Stimulated activated CD8-positive, alpha-beta memory T cell treated with anti-CD3 and anti-CD28 coated beads, Interleukin-12 subunit alpha, Interleukin-12 subunit beta, amount 100 ng/mL, for 4 hours (primary cell): ENCODE measurements at regions not wholly inside any gene's neighbourhood (a gene's known extent, or its start where the extent isn't known, plus 50 kb on each side); places are given as distances from the start of the nearest gene placed in this dataset.

ENCODE experiments used
- DNase-seq: peaks from one replicate; pipeline ENCODE4 v3.0.0-alpha.2; 2020; ENCODE audit warnings: low read depth

DNA sequence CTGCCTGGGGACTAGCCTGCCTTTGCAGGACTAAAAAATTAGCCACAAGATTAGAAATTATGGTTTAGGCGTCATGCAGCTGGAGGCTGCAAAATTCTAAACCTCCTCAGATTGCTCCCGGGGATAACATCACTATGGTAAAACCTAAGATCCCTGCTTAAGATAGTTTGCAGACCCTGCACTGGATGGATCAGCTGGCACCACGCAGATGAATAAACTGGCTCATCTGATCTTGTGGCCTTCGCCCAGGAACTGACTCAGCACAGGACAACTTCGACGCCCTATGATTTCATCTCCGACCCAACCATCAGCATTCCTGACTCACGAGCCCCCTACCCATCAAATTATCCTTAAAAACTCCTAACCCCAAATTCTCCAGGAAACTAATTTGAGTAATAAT, 482.4 kb downstream of the SPRY1 start:
- DNase-seq = no peak

GRCh38 chr4:123880631-123881030, 484.0 kb downstream of the SPRY1 start:
- no peak for DNase-seq

GRCh38 chr4:123884922-123885321, 488.3 kb downstream of the SPRY1 start:
- no peak for DNase-seq

GRCh38 chr4:123889507-123889906, 492.9 kb downstream of the SPRY1 start:
- DNase-seq = no peak

GRCh38 chr4:123890889-123891288, 494.3 kb downstream of the SPRY1 start:
- DNase-seq = no peak

- no peak for DNase-seq
These were observed 495.3 kb downstream of the SPRY1 start for GRCh38 chr4:123891881-123892280.

DNA sequence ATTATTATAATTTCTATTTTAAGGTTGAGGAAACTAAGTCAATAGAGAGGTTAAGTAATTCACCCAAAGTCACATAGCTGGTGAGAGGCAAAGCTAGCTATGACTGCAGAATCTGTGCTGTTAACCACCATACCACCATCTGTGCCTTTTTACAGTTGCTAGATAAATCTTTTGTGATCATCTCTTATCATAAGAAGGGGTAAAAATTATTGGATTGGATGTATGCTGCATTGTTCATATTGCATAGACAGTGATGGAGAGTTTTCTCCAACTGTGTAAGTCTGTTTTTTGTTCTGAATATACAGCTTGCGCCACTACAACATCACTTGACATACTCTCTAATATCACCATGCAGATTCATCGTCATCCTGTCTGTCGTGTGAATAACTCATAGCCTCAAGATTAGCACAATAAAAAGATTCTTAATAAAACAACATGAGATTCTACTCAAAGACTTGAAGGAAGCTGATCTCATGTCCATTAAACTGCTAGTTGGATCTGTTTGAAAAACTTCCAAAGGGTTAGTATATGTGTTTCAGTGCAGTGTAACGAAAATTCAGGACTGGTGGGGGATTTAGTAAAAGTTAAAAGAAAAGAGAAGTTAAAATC, 495.9 kb downstream of the SPRY1 start:
- no peak for DNase-seq

GRCh38 chr4:123893011-123893981, 496.7 kb downstream of the SPRY1 start:
- no peak for DNase-seq

- DNase-seq = no peak
These were observed 500.0 kb downstream of the SPRY1 start for GRCh38 chr4:123896446-123897071.

- no peak for DNase-seq
These were observed 502.5 kb downstream of the SPRY1 start for GRCh38 chr4:123898946-123899666.

DNA sequence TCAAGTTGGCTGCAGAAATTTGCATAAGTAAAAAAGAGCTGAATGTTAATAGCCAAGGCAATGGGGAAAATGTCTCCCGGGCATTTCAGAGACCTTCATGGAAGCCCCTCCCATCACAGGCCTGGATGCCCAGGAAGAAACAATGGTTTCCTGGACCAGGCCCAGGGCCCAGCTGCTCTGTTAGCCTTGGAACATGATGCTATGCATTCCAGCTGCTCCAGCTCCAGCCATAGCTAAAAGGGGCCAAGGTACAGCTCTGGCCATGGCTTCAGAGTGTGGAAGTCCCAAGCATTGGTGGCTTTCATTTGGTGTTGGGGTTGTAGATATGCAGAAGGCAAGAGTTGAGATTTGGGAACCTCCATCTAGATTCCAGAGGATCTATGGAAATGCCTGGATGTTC, 508.3 kb downstream of the SPRY1 start:
- no peak for DNase-seq

GRCh38 chr4:123913598-123913997, 517.0 kb downstream of the SPRY1 start:
- DNase-seq = no peak

DNA sequence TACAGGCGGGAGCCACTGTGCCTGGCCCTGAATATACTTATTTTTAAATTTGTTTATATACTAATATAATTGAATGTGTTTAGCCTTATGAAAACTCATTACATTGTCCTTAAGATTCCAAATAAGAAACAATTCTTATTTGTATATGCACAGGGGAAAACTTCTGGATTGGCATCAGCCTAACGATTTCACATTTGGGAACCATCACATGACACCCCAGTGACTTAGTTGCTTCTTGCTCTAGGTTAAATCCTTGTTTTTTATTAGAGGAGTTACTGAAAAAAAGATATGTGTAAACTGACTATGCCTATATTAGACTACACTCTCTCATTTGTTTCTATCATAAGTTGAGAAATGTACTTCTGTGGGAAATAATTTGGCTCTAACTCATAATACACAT, 520.2 kb downstream of the SPRY1 start:
- DNase-seq = no peak

GRCh38 chr4:123919576-123920098, 523.0 kb downstream of the SPRY1 start:
- no peak for DNase-seq

GRCh38 chr4:123921339-123921738, 524.7 kb downstream of the SPRY1 start:
- DNase-seq = no peak

GRCh38 chr4:123922847-123923246, 526.3 kb downstream of the SPRY1 start:
- no peak for DNase-seq

DNA sequence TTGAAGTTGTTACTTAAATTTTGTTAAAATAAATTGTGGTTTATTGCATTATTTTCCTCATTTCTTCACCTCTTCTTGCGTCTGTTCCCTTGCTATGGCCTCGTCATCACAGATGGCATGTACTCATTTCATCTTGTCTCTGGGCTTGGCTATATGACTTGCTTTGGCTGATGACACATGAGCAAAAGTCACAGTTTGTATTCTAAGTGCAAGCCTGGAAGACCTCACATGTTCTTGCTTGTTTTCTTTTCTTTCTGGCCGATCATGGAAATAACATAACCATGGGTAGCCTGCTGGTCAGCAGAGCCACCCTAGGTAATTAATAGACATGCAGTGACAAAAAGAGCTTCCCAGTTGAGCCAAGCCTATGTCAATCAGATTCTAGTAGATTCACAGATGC, 527.9 kb downstream of the SPRY1 start:
- no peak for DNase-seq

GRCh38 chr4:123929565-123929964, 533.0 kb downstream of the SPRY1 start:
- no peak for DNase-seq

DNA sequence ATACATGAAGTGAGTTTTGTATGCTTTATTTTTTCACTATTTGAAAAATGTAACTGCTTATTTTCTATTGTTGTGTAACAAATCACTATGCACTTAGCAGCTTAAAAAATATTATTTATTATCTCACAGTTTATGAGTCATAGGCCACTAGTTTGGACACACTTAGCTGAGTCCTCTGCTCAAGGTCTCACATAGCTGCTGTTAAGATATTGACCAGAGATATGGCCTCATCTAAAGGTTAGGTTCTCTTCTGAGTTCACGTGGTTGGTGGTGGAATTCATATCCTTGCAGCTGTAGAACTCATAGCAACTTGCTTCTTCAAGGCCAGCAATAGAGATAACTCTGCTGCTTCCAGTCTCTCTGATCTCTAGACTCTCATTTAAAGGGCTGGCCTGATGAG, 534.4 kb downstream of the SPRY1 start:
- no peak for DNase-seq

DNA sequence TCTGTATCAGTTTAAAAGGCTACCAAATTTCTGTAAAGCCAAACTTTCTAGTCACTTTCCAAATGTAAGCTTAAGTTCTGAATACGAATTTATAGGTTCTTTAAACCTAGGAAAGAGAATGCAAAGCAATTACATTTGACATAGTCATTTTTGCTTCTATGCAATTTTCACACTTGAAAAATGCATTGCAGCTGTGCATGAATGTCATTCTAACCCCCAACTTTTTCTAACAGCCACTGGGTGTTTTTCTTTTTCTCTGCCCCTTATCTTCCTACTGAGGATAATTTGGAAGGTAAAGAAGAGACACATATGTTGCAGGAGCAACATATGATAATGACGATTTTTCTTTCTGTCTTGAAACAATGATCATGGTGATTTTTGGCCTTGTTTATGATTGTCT, 537.5 kb downstream of the SPRY1 start:
- no peak for DNase-seq

DNA sequence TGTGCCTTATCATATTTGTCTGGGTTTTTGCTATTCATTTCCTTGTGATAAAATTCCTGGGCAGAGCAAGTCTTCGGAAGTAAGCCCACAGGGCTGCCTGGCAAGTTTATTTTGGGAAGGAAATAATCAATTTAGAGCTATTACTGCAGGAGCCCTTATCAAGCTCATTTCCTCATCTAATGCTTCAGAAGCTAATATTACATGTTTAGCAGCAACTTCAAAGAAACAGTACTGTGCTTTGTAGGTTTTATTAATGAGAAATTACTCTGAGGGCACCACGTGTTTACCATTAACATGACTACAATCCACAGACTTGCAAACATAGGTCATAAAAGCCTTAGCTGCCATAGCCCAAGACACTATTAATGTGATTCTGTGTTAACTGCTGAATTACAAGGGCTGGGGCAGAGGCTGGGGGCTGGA, 540.0 kb downstream of the SPRY1 start:
- DNase-seq = no peak

GRCh38 chr4:123937581-123937980, 541.0 kb downstream of the SPRY1 start:
- DNase-seq = no peak
